H1 (cell line): ENCODE measurements at regions not wholly inside any gene's neighbourhood (a gene's known extent, or its start where the extent isn't known, plus 50 kb on each side); places are given as distances from the start of the nearest gene placed in this dataset.

Experiments
- EP300 ChIP-seq, 2 experiments: IDR thresholded peaks; 1 replicate in 1 of 2; 2 replicates in 1 of 2; pipeline ENCODE4 v1.6.1; 2011 to 2012; ENCODE audit warnings: low read depth in 2 of 2, low read length in 2 of 2, mild to moderate bottlenecking in 2 of 2, borderline replicate concordance in 1 of 2, inconsistent platforms in 1 of 2, moderate library complexity in 1 of 2
- GABPA ChIP-seq: IDR thresholded peaks from 2 replicates; pipeline ENCODE4 v1.6.1; 2011; ENCODE audit warnings: mild to moderate bottlenecking, low read length, moderate library complexity, borderline replicate concordance; ENCODE audit not compliant: insufficient read depth
- GTF2F1 ChIP-seq: IDR thresholded peaks from 2 replicates; pipeline ENCODE4 v1.6.1; 2012; ENCODE audit warnings: low read depth, low read length, improper control_type of control experiment, borderline replicate concordance
- KDM1A ChIP-seq: fragments of 200-600, 300-600 bp; sonication (generic); IDR thresholded peaks from 2 replicates; pipeline ENCODE4 v1.7.1; 2016; ENCODE audit warnings: mild to moderate bottlenecking, low read length, borderline replicate concordance
- TF ChIP-seq, protein P1 (sequence below): IDR thresholded peaks from 2 replicates; pipeline ENCODE4 v1.6.1; 2011; ENCODE audit warnings: low read length, improper control_type of control experiment
- TF ChIP-seq, protein P2 (sequence below), 3 experiments: IDR thresholded peaks; 1 replicate in 2 of 3; 2 replicates in 1 of 3; pipeline versions ENCODE4 v1.5.1 to v1.6.1; 2011; ENCODE audit warnings: low read length in 3 of 3, mild to moderate bottlenecking in 3 of 3, inconsistent platforms in 2 of 3, low read depth in 1 of 3, moderate library complexity in 1 of 3; ENCODE audit not compliant: insufficient read depth in 1 of 3; ENCODE audit errors: control extremely low read depth in 1 of 3

DNA sequence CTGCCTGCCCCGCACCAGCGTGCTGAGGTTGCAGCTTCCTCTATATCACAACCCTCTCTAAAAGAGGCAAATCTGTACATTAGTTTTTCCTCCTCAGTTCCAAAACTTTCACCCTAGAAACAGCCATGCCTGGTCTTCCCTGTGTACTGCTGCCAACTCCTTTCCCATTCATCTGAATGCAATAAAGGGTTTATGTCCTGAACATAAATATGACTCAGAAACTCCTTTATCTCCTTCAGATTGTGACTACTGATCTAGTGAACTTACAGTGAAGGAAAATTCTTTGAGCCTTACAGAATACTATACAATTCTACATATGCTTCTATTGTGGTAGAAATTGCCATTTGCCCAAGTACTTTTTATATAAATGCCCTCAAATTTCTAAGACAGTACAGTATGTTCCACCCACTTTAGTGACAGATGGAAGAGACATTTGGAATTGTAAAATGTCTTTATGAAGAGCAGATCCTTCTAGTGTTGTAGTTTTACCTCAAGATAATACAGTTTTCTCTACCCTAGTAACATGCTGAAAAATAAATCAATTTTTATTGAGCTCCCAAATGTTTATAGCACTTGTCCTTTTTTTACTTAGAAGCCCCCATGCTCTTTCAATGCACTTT is 345.1 kb upstream of the SNX7 start:
- TF ChIP-seq EP300 (IDR thresholded peaks at IDR 0.05; ENCODE audit: borderline replicate concordance in 1 of 2, low read depth in 2 of 2, low read length in 2 of 2) (no peak), GABPA (no peak), GTF2F1 (no peak), KDM1A (no peak)
- TF ChIP-seq, protein P1, sequence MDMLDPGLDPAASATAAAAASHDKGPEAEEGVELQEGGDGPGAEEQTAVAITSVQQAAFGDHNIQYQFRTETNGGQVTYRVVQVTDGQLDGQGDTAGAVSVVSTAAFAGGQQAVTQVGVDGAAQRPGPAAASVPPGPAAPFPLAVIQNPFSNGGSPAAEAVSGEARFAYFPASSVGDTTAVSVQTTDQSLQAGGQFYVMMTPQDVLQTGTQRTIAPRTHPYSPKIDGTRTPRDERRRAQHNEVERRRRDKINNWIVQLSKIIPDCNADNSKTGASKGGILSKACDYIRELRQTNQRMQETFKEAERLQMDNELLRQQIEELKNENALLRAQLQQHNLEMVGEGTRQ, result no peak
- TF ChIP-seq, protein P2, sequence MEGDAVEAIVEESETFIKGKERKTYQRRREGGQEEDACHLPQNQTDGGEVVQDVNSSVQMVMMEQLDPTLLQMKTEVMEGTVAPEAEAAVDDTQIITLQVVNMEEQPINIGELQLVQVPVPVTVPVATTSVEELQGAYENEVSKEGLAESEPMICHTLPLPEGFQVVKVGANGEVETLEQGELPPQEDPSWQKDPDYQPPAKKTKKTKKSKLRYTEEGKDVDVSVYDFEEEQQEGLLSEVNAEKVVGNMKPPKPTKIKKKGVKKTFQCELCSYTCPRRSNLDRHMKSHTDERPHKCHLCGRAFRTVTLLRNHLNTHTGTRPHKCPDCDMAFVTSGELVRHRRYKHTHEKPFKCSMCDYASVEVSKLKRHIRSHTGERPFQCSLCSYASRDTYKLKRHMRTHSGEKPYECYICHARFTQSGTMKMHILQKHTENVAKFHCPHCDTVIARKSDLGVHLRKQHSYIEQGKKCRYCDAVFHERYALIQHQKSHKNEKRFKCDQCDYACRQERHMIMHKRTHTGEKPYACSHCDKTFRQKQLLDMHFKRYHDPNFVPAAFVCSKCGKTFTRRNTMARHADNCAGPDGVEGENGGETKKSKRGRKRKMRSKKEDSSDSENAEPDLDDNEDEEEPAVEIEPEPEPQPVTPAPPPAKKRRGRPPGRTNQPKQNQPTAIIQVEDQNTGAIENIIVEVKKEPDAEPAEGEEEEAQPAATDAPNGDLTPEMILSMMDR (IDR thresholded peaks at IDR 0.05; ENCODE audit: control extremely low read depth in 1 of 3, insufficient read depth in 1 of 3, low read depth in 1 of 3, low read length in 3 of 3), result no peak
